Smooth muscle cell (in vitro differentiated cells): ENCODE measurements at regions not wholly inside any gene's neighbourhood (a gene's known extent, or its start where the extent isn't known, plus 50 kb on each side); places are given as distances from the start of the nearest gene placed in this dataset.

Experiments
- DNase-seq: peaks from one replicate; lab custom pipeline; 2025; ENCODE audit not compliant: unreplicated experiment; lab: John Stamatoyannopoulos, UW
- H2AFZ ChIP-seq: fragments of 200-600 bp; sonication (generic); 2 replicates; pipeline ENCODE4 v1.6.0; 2016; ENCODE audit warnings: antibody characterized with exemption, low read depth, mild to moderate bottlenecking
- H3F3A ChIP-seq: fragments of 200-600 bp; sonication (generic); 2 replicates; pipeline ENCODE4 v1.6.0; 2017; ENCODE audit warnings: antibody characterized with exemption, low read depth
- H3K27ac ChIP-seq: fragments of 200-600 bp; sonication (generic); 2 replicates; pipeline ENCODE4 v1.5.1; 2016; ENCODE audit warnings: low read depth, mild to moderate bottlenecking
- H3K27me3 ChIP-seq: fragments of 200-600 bp; sonication (generic); 2 replicates; pipeline ENCODE4 v1.6.1; 2016; ENCODE audit warnings: low read depth, mild to moderate bottlenecking
- H3K36me3 ChIP-seq: fragments of 200-600 bp; sonication (generic); 2 replicates; pipeline ENCODE4 v1.5.1; 2016; ENCODE audit warnings: low read depth
- H3K4me1 ChIP-seq: fragments of 200-600 bp; sonication (generic); 2 replicates; pipeline ENCODE4 v1.5.1; 2016; ENCODE audit warnings: low read depth
- H3K4me2 ChIP-seq: fragments of 200-600 bp; sonication (generic); 2 replicates; pipeline ENCODE4 v1.6.0; 2016; ENCODE audit warnings: mild to moderate bottlenecking
- H3K4me3 ChIP-seq: fragments of 200-600 bp; sonication (generic); 2 replicates; pipeline ENCODE4 v1.5.1; 2016; ENCODE audit warnings: mild to moderate bottlenecking
- H3K79me2 ChIP-seq: fragments of 200-600 bp; sonication (generic); 2 replicates; pipeline ENCODE4 v1.6.0; 2016; ENCODE audit warnings: low read depth, mild to moderate bottlenecking
- H3K9ac ChIP-seq: fragments of 200-600 bp; sonication (generic); 2 replicates; pipeline ENCODE4 v1.6.0; 2016; ENCODE audit warnings: low read depth
- H3K9me3 ChIP-seq: fragments of 200-600 bp; sonication (generic); replicated peaks from 2 replicates; pipeline ENCODE4 v1.5.1; 2016; ENCODE audit warnings: low read depth
- H4K20me1 ChIP-seq: fragments of 200-600 bp; sonication (generic); 2 replicates; pipeline ENCODE4 v1.6.0; 2016; ENCODE audit warnings: low read depth
- WGBS: methylation state at CpG from one replicate; pipeline ENCODE4 v1.1.7; 2016; ENCODE audit warnings: low lambda C conversion rate; 5-methylcytosine and 5-hydroxymethylcytosine counted together
- TF ChIP-seq, protein P1 (sequence below): fragments of 200-600 bp; sonication (generic); IDR thresholded peaks from 2 replicates; pipeline ENCODE4 v1.5.1; 2017; ENCODE audit warnings: borderline replicate concordance, mild to moderate bottlenecking, antibody characterized with exemption; ENCODE audit not compliant: insufficient read depth, poor library complexity, severe bottlenecking

- Histone ChIP-seq H3K9me3 (no peaks in the 10 kb centered on the region), H3K36me3 (no peaks in the 10 kb centered on the region), H3K27ac (no peak overlapping the region), H3K4me3 (no peak overlapping the region), H3F3A (no peaks in the 10 kb centered on the region), H4K20me1 (no peaks in the 10 kb centered on the region), H3K4me1 (peaks cover 3% of the 10 kb centered on the region), H3K9ac (no peak overlapping the region), H3K27me3 (no peaks in the 10 kb centered on the region), H3K79me2 (no peaks in the 10 kb centered on the region), H2AFZ (no peak overlapping the region), H3K4me2 (no peak overlapping the region)
- TF ChIP-seq, protein P1, sequence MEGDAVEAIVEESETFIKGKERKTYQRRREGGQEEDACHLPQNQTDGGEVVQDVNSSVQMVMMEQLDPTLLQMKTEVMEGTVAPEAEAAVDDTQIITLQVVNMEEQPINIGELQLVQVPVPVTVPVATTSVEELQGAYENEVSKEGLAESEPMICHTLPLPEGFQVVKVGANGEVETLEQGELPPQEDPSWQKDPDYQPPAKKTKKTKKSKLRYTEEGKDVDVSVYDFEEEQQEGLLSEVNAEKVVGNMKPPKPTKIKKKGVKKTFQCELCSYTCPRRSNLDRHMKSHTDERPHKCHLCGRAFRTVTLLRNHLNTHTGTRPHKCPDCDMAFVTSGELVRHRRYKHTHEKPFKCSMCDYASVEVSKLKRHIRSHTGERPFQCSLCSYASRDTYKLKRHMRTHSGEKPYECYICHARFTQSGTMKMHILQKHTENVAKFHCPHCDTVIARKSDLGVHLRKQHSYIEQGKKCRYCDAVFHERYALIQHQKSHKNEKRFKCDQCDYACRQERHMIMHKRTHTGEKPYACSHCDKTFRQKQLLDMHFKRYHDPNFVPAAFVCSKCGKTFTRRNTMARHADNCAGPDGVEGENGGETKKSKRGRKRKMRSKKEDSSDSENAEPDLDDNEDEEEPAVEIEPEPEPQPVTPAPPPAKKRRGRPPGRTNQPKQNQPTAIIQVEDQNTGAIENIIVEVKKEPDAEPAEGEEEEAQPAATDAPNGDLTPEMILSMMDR: no peak
- 74% methylated on average over 1 of the region's 1 CpG for whole genome bisulfite sequencing
- DNase-seq: no peak
These were observed 63.4 kb upstream of the SYPL1 start for GRCh38 chr7:106175507-106175906.

- TF ChIP-seq, protein P1: no peak
- Histone ChIP-seq H3F3A (no peaks in the 10 kb centered on the region), H3K27me3 (no peaks in the 10 kb centered on the region), H3K9ac (no peak overlapping the region), H3K27ac (no peak overlapping the region), H3K36me3 (no peaks in the 10 kb centered on the region), H3K4me3 (no peak overlapping the region), H3K79me2 (no peaks in the 10 kb centered on the region), H2AFZ (no peak overlapping the region), H4K20me1 (no peaks in the 10 kb centered on the region), H3K9me3 (no peaks in the 10 kb centered on the region), H3K4me1 (no peaks in the 10 kb centered on the region), H3K4me2 (no peak overlapping the region)
- DNase-seq: no peak
- 93% methylated on average over 5 of the region's 5 CpGs for WGBS
These were observed 58.5 kb upstream of the SYPL1 start for GRCh38 chr7:106170651-106171050.

GRCh38 chr7:106169821-106170610, 57.9 kb upstream of the SYPL1 start:
- Histone ChIP-seq H3K9ac (no peak overlapping the region), H3K27ac (no peak overlapping the region), H3K4me1 (no peaks in the 10 kb centered on the region), H2AFZ (no peak overlapping the region), H3K27me3 (no peaks in the 10 kb centered on the region), H3F3A (no peaks in the 10 kb centered on the region), H3K4me2 (no peak overlapping the region), H3K9me3 (no peaks in the 10 kb centered on the region), H3K79me2 (no peaks in the 10 kb centered on the region), H4K20me1 (no peaks in the 10 kb centered on the region), H3K36me3 (no peaks in the 10 kb centered on the region), H3K4me3 (no peak overlapping the region)
- DNase-seq: no peak
- TF ChIP-seq, protein P1: no peak
- WGBS: 90% methylated on average over 3 of the region's 3 CpGs

DNA sequence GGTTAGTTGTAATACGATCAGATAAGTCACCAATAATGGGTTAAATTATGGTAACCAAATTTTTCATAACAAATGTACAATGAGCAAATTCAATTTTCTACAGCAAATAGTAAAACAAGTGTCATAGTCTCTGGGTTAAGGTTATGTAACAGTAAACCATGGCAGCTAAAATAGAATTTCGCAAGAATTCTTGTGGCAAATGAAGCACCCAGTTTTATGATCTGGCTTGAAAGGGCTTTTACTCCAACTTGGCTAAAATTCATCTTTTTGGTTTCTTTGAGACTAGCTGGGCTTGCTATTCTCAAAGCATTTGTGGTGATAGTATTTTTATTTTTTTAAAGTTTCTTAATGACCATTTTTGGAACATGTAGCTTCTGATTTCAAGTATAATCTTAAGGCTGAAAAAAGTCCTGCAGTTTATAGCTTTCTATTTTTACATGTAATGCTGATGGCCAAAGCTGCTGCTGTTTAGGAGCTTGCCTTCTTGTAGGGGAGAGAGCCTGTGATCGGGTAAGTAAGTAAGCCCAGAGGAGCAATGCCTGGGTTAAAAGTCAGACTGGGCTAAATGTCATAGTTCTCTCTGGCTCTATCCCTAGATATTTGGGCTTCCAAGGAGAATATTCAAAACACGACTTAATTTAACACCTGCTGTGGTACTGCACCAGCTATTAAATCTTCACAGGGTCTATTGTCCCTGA, 55.5 kb upstream of the SYPL1 start:
- no peak for DNase-seq
- no peak overlapping the region for H3K4me2 ChIP-seq
- no peaks in the 10 kb centered on the region for H3K36me3 ChIP-seq
- no peaks in the 10 kb centered on the region for H3K9me3 ChIP-seq
- H3K27ac ChIP-seq: no peak overlapping the region
- TF ChIP-seq, protein P1: no peak
- WGBS: 78% methylated on average over 4 of the region's 4 CpGs
- no peaks in the 10 kb centered on the region for H4K20me1 ChIP-seq
- no peaks in the 10 kb centered on the region for H3K4me1 ChIP-seq
- no peaks in the 10 kb centered on the region for H3F3A ChIP-seq
- H3K79me2 ChIP-seq: no peaks in the 10 kb centered on the region
- H2AFZ ChIP-seq: no peak overlapping the region
- H3K9ac ChIP-seq: no peak overlapping the region
- H3K27me3 ChIP-seq: no peaks in the 10 kb centered on the region
- no peak overlapping the region for H3K4me3 ChIP-seq
